Inflammatory macrophage (primary cell): ENCODE measurements at regions not wholly inside any gene's neighbourhood (a gene's known extent, or its start where the extent isn't known, plus 50 kb on each side); places are given as distances from the start of the nearest gene placed in this dataset.

Source experiments
- DNase-seq, 2 donors: peaks; one replicate each; pipeline ENCODE4 v3.0.0-alpha.2; 2020 to 2022

- DNase-seq = no peak
Observed at GRCh38 chr18:59752666-59753065, 55.4 kb upstream of the CCBE1 start.

DNA sequence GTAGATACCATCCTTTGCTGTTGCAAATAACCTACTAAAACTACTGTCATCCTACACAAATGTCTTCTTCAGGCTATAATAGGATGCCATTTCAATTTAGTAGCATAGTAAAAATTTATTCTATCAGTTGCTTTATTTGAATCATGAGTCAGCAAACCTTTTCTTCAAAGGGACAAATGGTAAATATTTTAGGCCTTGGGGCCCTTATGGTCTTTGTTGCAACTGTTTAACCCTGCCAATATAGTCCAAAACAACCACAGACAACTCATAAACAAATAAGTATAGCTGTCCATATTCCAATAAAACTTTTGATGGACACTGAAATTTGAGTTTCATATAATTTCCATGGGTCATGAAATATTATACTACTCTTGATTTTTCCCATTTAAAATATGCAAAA is 54.0 kb upstream of the CCBE1 start:
- DNase-seq = no peak

DNA sequence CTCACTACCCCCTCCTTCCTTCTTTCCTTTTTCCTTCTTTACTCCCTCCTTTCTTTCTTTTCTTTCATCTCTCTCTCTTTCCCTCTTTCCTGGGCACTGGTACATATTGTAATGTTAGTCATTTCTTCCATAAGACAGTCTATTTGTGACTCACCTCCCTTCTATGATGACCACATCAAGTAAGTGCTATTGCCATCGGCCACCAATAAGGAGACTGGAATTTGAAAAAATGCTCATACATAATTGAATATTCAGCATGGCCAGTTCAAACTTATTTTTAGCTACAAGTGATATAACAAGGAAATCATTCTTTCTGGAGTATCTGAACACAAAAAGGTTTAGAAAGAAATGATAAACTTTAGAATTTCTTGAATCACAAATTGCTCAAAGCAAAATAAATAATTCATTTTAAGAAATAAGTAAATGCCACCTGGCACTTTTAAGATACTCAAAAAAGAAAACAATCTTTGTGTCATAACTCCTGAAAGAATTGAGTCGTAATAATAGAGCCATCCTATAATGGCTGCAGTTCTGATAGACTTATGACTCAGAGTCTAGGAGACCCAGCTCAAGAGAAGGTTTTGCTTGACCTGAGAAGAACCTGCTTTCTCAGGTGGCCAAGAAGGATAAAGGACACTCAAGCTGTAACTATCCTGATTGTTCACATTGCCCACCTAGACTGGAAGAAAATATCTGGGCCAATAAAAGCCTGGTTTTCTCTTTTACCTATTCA is 51.6 kb upstream of the CCBE1 start:
- DNase-seq = no peak
